HK-2 (cell line): ENCODE measurements at regions not wholly inside any gene's neighbourhood (a gene's known extent, or its start where the extent isn't known, plus 50 kb on each side); places are given as distances from the start of the nearest gene placed in this dataset.

ENCODE experiments used
- DNase-seq: peaks from one replicate; pipeline ENCODE4 v3.0.0-alpha.2; 2018; ENCODE audit not compliant: unreplicated experiment

- DNase-seq, result no peak
Observed at GRCh38 chr2:65537651-65538385, 105.4 kb upstream of the SPRED2 start.

DNA sequence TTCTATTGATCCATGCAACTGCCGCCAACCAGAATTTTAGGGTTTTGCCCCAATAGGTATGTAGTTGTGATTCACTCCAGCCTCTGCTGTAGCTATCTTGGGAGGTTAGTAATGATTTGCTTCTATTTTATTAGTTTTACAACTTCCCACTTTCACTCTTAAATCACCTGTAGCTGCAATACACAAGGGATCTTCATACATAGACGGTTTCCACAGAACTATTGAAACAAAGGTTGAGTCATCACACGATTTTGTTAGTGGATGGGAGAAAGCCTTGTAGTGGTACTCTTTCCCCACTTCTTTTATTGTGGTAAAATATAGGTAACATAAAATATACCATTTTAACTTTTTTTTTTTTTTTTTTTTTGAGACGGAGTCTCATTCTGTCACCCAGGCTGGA, 104.2 kb upstream of the SPRED2 start:
- DNase-seq, result no peak

- DNase-seq, result no peak
Observed at GRCh38 chr2:65532937-65533336, 100.5 kb upstream of the SPRED2 start.

DNA sequence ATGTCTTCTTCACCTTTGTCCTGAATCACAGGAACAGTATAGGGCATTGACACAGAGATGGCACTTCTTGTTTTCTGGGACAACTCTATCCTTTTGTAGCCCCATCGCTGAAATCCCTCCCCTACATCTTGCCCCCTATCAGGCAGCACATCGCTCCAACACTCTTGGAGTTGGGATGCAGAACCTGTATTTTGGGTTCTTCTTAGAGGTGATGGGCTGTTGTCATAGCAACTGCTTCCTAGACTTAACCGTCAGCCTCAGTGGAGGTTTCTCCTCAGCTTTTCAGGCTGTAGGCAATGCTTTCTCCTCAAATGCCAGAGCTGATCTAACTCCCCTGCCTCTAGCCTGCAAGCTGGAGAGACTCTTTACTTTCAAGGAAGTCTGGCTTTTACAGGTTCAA, 99.9 kb upstream of the SPRED2 start:
- DNase-seq, result no peak

GRCh38 chr2:65530547-65531320, 98.3 kb upstream of the SPRED2 start:
- DNase-seq, result no peak

DNA sequence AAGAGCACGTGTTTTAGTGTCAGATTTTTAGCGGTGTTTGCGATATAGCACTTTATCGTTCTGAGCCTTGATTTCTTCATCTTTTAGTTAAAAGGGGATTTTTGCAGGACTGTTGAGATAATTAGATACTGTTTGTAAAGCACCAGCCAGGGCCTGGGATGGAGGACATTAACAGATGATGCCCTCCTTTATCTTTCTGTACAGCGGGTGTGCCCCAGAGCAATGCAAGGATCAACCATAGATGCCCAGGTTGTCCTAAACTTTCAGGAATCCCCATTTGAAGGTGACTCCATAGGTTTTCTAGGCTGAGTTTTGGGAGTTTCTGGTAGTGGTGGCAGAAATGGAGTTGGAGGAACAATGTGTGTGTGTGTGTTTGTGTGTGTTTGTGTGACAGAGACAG, 97.0 kb upstream of the SPRED2 start:
- DNase-seq, result no peak

- no peak for DNase-seq
Observed at GRCh38 chr2:65528241-65528574, 95.8 kb upstream of the SPRED2 start.

- DNase-seq, result no peak
Observed at GRCh38 chr2:65527451-65528240, 95.2 kb upstream of the SPRED2 start.

DNA sequence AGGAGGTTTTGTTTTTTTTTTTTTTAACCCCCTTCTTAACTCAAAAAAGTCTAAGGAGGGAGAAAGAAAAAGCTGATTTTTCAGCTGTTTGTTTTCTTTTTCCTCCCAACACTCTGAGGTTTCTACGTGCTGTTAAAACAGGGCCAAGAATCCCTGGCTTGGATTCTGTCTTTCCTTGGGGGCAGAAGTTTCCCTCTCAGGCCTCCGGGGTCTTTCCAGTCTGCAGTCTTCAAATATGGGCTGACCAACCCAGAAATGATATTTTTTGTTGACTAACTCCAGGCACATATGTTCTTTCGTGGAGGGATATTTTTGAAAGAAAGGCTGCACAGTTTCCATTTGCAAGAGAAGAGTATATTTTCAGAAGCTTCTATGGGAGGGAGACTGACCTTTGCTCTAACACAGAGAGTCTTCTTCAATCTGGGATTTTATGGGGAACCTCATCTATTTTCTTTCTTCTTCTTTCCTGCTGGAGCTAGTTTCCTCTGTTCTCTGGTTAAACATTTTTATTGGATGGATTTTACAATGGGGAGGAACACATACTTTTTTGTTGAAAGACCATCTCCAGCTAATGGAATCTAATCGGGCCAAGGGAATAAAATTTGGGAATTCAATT, 93.3 kb upstream of the SPRED2 start:
- no peak for DNase-seq

DNA sequence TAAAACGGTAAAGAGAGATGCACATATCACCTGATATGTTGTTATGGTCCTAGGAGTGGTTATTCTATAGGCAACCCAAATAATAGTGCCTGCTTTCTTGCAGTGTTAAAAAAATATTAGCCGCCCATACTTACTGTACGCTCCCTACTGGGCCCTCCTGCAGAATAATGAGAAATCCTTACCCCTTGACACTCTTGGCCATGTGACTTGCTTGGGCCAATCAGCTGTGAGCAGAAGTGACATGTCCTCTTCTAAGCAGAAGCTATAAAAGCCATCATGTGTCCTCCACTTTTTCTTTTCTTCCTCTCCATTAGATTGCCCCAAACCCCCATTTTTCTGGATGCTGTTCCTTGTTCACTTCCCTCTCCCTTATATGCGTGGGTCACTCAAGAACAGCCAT, 90.5 kb upstream of the SPRED2 start:
- no peak for DNase-seq

DNA sequence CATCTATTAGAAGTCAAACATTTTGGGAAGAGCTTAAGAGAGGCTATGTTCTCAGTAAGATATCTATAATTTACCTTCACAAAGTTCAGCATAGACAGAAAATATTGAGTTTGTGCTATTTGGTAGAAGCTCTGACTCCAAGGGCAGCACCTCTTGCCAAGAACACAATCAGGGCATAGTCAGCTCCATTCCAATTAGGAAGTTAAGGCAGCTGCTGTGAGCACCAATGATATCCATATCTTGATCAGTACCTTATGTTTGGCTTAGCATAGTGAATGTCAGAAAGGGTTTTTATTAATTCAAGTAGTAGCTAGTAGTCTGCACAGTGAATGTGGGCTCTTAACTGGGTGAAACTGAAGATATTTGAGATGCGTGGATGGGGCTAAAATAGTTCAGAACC, 86.4 kb upstream of the SPRED2 start:
- DNase-seq, result no peak

DNA sequence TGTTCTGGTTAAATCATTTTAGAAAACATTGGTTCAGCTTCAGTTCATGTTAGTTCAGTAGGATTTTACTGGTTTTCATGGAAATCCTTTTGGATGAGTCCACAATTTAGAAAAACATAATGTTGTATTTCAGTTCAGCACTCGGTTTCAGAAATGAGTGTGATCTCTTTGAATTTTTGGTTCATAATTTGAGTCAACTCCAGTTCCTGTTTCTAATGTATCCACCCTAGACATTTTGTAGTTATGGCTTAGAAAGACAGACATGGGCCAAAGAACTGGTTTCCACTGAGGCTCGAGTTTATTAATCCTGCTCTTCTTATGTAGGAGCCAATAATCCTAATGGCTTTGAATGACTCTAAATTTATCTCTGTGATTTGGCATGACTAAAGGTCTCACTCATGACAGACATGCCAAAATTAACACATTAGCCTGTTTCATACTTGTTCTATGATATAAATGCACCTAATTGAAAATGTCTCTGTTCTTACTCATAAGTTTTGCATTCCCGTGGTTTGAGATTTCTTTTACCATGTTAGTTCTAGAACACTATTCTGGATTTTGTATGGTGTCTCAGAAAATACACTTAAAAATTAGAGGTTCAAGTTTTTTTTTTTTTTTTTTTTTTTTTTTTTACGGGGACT, 82.3 kb upstream of the SPRED2 start:
- no peak for DNase-seq

DNA sequence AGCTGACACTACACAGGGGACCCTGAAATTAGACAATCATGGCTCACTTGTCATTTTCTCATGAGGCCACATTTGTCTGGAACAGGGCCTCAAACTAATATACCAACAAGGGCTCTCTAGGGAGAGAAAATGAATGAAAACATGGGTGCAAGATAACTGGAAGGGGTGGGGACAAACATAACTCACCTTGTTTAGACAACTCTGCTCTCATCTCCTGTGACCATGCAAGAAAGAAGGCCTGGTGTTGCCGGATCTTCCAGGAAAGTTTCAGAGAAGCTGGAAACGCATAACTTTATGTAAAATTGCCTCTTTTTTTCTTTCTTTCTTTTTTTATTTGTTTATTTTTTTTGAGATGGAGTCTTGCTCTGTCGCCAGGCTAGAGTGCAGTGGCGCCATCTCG, 80.4 kb upstream of the SPRED2 start:
- DNase-seq, result no peak

DNA sequence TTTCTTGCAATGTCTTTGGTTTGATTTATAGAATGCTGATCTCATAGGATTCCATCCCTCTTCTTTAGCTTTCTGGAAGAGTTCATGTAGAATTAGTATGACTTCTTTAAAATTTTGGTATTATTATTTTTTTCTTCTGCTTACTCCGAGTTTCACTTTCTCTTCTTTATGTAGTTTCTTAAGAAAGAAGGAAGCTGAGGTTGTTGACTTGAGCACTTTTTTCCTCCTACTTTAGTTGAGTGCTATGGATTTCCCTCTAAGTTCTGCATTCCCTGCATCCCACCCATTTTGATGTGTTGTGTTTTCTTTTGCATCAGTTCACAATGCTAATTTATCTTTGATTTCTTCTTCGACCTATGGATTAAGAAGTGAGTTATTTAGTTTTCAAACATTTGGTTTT, 78.9 kb upstream of the SPRED2 start:
- DNase-seq, result no peak

GRCh38 chr2:65508225-65508624, 75.8 kb upstream of the SPRED2 start:
- no peak for DNase-seq

GRCh38 chr2:65507102-65508069, 75.0 kb upstream of the SPRED2 start:
- no peak for DNase-seq

- DNase-seq, result no peak
Observed at GRCh38 chr2:65504814-65505697, 72.7 kb upstream of the SPRED2 start.

DNA sequence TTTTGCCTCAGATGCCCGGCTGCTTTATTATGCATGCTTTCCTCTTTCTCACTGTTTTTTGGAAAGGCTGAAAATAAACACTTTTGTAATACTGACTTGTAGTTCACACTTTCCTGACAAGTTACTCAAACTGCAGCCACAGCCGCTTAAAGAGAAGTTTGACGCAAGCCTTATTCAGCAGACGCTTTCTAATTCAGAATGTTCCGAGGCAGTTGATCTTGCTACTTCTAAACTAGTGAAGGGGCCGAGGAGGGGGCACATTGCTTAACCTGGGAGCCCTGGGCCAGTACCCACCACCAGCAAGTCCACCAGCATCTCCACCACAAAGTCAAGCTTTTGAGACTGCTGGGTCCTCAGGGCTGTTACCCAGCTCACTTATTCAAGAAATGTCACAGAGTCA, 71.8 kb upstream of the SPRED2 start:
- no peak for DNase-seq

GRCh38 chr2:65503746-65504145, 71.3 kb upstream of the SPRED2 start:
- DNase-seq, result no peak

DNA sequence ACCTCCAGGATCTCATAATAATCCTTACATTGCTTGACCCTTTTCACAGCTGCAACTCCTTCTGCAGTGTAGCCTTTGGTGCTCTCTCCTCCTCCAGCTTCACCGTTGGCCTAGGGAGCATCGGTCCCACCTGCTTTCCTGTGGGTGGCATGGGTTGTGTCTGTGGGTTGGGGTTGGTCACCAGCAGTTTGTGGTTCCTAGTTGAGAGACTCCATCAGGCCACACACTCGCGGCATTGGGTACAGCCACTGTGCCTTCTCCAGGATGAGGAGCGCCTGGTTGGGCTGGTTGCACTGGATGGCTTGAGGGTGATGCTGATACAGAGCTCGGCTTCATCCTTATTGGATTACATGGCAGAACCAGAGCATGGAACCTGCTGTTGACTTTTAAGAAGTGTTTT, 69.4 kb upstream of the SPRED2 start:
- no peak for DNase-seq
